ENCODE measurements at regions not wholly inside any gene's neighbourhood (a gene's known extent, or its start where the extent isn't known, plus 50 kb on each side); places are given as distances from the start of the nearest gene placed in this dataset.

DNA sequence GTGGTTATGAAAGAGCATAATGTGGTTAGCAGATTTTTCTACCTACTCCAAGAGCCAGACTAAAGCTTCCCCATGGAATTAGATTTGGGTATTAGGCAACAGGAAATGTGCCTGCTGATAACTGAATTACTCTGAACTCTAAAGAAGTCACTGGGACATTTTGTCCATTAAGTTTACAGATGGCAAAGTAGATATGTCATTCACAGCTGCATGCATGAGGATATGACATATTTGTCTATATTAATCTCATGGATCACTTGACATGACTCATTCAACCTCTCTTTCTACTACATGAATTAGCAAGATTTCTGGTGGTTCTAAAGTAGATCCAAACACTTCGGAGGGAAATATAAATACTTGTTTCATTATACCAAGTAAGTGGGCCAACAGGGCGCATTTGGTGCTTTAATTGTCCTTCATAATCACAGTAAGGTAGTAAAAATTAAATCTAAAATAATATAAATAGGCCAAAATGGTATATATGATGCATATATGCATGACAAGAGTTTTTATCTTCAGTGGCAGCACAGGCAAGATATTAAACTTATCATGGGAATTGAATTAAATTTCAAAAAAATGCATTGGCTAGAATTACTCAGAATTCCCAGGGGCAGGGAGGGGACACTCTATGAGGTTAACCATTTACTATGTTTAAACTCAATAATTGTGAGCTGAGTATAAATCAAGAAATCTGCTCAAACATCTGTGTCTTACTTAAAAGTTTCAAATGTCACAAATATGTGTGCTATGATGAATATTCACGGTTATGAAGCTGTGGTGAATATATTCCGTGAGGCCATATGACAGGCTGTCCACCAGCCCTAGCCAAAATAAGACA, 365.3 kb upstream of the KCNMB2 start:
- FAIRE-seq (no peak), DNase-seq (ENCODE audit: low spot score) (no peak), ATAC-seq (no peak)
- WGBS (ENCODE audit: low lambda C conversion rate): 4% methylated on average over 4 of the region's 4 CpGs
- BruUV-seq (replicated peaks): no TSS peak
- H2AFZ ChIP-seq (ENCODE audit: low read length): no peak overlapping the region
- no peak overlapping the region for H3K27ac ChIP-seq (ENCODE audit: extremely low read length, insufficient read depth, low read length)
- no peak overlapping the region for H3K4me2 ChIP-seq (ENCODE audit: low read depth, low read length)
- H3K4me1 ChIP-seq (ENCODE audit: insufficient read depth, low read length): no peaks in the 10 kb centered on the region
- H3K27me3 ChIP-seq (ENCODE audit: control insufficient read depth in 1 of 2, insufficient read depth in 2 of 2, low read length in 2 of 2): no peaks in the 10 kb centered on the region
- no peaks in the 10 kb centered on the region for H4K20me1 ChIP-seq (ENCODE audit: insufficient read depth, low read length)
- ChIA-PET POLR2A (no interaction called here), CTCF (ENCODE audit: low intra/inter-chr PET ratio, low total read pairs) (no interaction called here)
- intact Hi-C loops (cut with micrococcal nuclease; ENCODE audit: unreplicated experiment): no loop called here
- no peak for TF ChIP-seq HNRNPK (IDR thresholded peaks at IDR 0.05; ENCODE audit: low read depth, low read length, poor library complexity, severe bottlenecking)
- no peak for TF ChIP-seq ZNF703 (CRISPR knock-in tag; IDR thresholded peaks at IDR 0.05; ENCODE audit: borderline replicate concordance)
- no peak for TF ChIP-seq TRAFD1 (CRISPR knock-in tag; IDR thresholded peaks at IDR 0.05; ENCODE audit: borderline replicate concordance)
- no peak overlapping the region for H3K4me3 ChIP-seq (replicated peaks in 1 of 3; ENCODE audit: insufficient read depth in 1 of 3, low read depth in 2 of 3, low read length in 3 of 3)
- in situ Hi-C loops (cut with HindIII; ENCODE audit: extremely low pct_ligation_motif_present, low pct_unique_long_range_greater_than_20kb): no loop called here
- no peak overlapping the region for H3K9ac ChIP-seq (ENCODE audit: insufficient read depth, low read depth, low read length)
- no peaks in the 10 kb centered on the region for H3K36me3 ChIP-seq (replicated peaks in 1 of 2; ENCODE audit: control insufficient read depth in 1 of 2, insufficient read depth in 2 of 2, low read length in 2 of 2)
- no peaks in the 10 kb centered on the region for H3K79me2 ChIP-seq (ENCODE audit: insufficient read depth, low read length)
- H3K9me3 ChIP-seq (ENCODE audit: low read length): no peaks in the 10 kb centered on the region

DNA sequence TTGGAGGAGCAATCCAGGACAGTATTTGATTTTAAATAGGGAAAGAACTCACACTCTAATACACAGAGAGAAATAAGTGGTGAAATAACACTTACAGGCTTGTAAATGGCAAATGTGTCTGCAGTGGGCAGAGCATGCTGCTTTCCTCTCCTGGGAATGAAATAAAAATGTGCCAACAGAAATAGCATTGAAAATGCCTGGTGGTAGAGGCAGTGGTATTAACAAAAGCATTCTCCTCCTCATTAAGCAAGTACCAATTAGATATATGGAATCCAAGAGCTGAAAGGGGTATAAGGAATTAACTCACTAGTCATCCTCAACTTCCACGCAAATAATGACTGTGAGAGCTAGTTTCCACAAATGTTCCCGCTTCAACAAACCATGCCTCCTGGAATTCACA, 364.1 kb upstream of the KCNMB2 start:
- intact Hi-C loops (cut with micrococcal nuclease; ENCODE audit: unreplicated experiment) (no loop called here), in situ Hi-C loops (cut with HindIII; ENCODE audit: extremely low pct_ligation_motif_present, low pct_unique_long_range_greater_than_20kb) (no loop called here)
- ChIA-PET POLR2A (no interaction called here), CTCF (ENCODE audit: low intra/inter-chr PET ratio, low total read pairs) (no interaction called here)
- no peaks in the 10 kb centered on the region for H3K4me1 ChIP-seq (ENCODE audit: insufficient read depth, low read length)
- no peaks in the 10 kb centered on the region for H4K20me1 ChIP-seq (ENCODE audit: insufficient read depth, low read length)
- H2AFZ ChIP-seq (ENCODE audit: low read length): no peak overlapping the region
- DNase-seq (ENCODE audit: low spot score) (no peak), ATAC-seq (no peak), FAIRE-seq (no peak)
- H3K79me2 ChIP-seq (ENCODE audit: insufficient read depth, low read length): no peaks in the 10 kb centered on the region
- H3K4me3 ChIP-seq (replicated peaks in 1 of 3; ENCODE audit: insufficient read depth in 1 of 3, low read depth in 2 of 3, low read length in 3 of 3): no peak overlapping the region
- H3K27me3 ChIP-seq (ENCODE audit: control insufficient read depth in 1 of 2, insufficient read depth in 2 of 2, low read length in 2 of 2): no peaks in the 10 kb centered on the region
- no TSS peak for BruUV-seq (replicated peaks)
- no peaks in the 10 kb centered on the region for H3K9me3 ChIP-seq (ENCODE audit: low read length)
- H3K9ac ChIP-seq (ENCODE audit: insufficient read depth, low read depth, low read length): no peak overlapping the region
- 29% methylated on average over 2 of the region's 2 CpGs for WGBS (ENCODE audit: low lambda C conversion rate)
- no peak overlapping the region for H3K27ac ChIP-seq (ENCODE audit: extremely low read length, insufficient read depth, low read length)
- no peak overlapping the region for H3K4me2 ChIP-seq (ENCODE audit: low read depth, low read length)
- H3K36me3 ChIP-seq (replicated peaks in 1 of 2; ENCODE audit: control insufficient read depth in 1 of 2, insufficient read depth in 2 of 2, low read length in 2 of 2): no peaks in the 10 kb centered on the region
- no peak for TF ChIP-seq MAZ (IDR thresholded peaks at IDR 0.05; ENCODE audit: borderline replicate concordance, low read depth, low read length)
- TF ChIP-seq MAZ (CRISPR knock-in tag; IDR thresholded peaks at IDR 0.05; ENCODE audit: low read depth): no peak
- TF ChIP-seq LCORL (IDR thresholded peaks at IDR 0.05): no peak
- no peak for TF ChIP-seq LCORL (CRISPR knock-in tag; IDR thresholded peaks at IDR 0.05)
- TF ChIP-seq ZNF253 (CRISPR knock-in tag; IDR thresholded peaks at IDR 0.05; ENCODE audit: borderline replicate concordance): no peak
- no peak for TF ChIP-seq ZBTB43 (CRISPR knock-in tag; conservative IDR thresholded peaks at IDR 0.05)
- no peak for TF ChIP-seq ZNF709 (CRISPR knock-in tag; IDR thresholded peaks at IDR 0.05)
- TF ChIP-seq ZNF883 (CRISPR knock-in tag; IDR thresholded peaks at IDR 0.05; ENCODE audit: not compliant biosample characterization): no peak
- TF ChIP-seq, protein P1, sequence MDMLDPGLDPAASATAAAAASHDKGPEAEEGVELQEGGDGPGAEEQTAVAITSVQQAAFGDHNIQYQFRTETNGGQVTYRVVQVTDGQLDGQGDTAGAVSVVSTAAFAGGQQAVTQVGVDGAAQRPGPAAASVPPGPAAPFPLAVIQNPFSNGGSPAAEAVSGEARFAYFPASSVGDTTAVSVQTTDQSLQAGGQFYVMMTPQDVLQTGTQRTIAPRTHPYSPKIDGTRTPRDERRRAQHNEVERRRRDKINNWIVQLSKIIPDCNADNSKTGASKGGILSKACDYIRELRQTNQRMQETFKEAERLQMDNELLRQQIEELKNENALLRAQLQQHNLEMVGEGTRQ (IDR thresholded peaks at IDR 0.05; ENCODE audit: low read depth, low read length): no peak
- TF ChIP-seq, protein P1 (CRISPR knock-in tag; IDR thresholded peaks at IDR 0.05; ENCODE audit: borderline replicate concordance): no peak
